IMR-90 (cell line): ENCODE measurements at regions not wholly inside any gene's neighbourhood (a gene's known extent, or its start where the extent isn't known, plus 50 kb on each side); places are given as distances from the start of the nearest gene placed in this dataset.

ENCODE experiments used
- ATAC-seq: fragments of 200-7000 bp; cut with Tn5 transposase; 2 replicates; pipeline ENCODE4 v1.9.1; 2020; ENCODE audit warnings: low read depth, mild to moderate bottlenecking, moderate library complexity
- BruUV-seq: library from RNA; stranded (reverse); fragments of 400-500 nt; replicated peaks from 2 replicates; lab custom pipeline; 2021; lab: Mats Ljungman, UMichigan
- CTCF ChIA-PET: fragments of 300-600 bp; formaldehyde crosslinking; extraction: SDS; loops from one replicate; lab custom pipeline; 2021; ENCODE audit warnings: antibody characterized with exemption; lab: Yijun Ruan, JAX
- POLR2A ChIA-PET: fragments of 300-600 bp; sonication (Branson Sonifier 250); formaldehyde crosslinking; loops from one replicate; lab custom pipeline; 2022; ENCODE audit warnings: antibody characterized with exemption; ENCODE audit not compliant: unreplicated experiment; lab: Charles Lee
- DNase-seq: peaks from one replicate; pipeline ENCODE4 v3.0.0; 2013
- H2AFZ ChIP-seq: replicated peaks from 2 replicates; pipeline ENCODE3; 2013; ENCODE audit warnings: low read length, mild to moderate bottlenecking; ENCODE audit not compliant: poor library complexity
- H2AK5ac ChIP-seq: 2 replicates; pipeline ENCODE4 v1.6.1; 2013; ENCODE audit warnings: low read depth, low read length, inconsistent platforms
- H2AK9ac ChIP-seq: replicated peaks from 2 replicates; pipeline ENCODE3; 2013; ENCODE audit warnings: mild to moderate bottlenecking, low read depth, low read length, moderate library complexity; ENCODE audit not compliant: poor library complexity
- H2BK120ac ChIP-seq: 2 replicates; pipeline ENCODE4 v1.6.1; 2013; ENCODE audit warnings: low read depth, low read length, inconsistent platforms
- H2BK15ac ChIP-seq: 3 replicates; pipeline ENCODE4 v1.6.1; 2013; ENCODE audit warnings: low read depth, low read length, inconsistent platforms
- H2BK20ac ChIP-seq: 2 replicates; pipeline ENCODE4 v1.6.1; 2013; ENCODE audit warnings: low read depth, mild to moderate bottlenecking, inconsistent platforms, low read length, moderate library complexity
- H2BK5ac ChIP-seq: 2 replicates; pipeline ENCODE4 v1.6.1; 2013; ENCODE audit warnings: mild to moderate bottlenecking, low read depth, low read length, inconsistent platforms; ENCODE audit not compliant: poor library complexity, severe bottlenecking
- H3K14ac ChIP-seq: replicated peaks from 2 replicates; pipeline ENCODE4 v1.6.1; 2013; ENCODE audit warnings: low read depth, low read length, inconsistent platforms
- H3K18ac ChIP-seq: 2 replicates; pipeline ENCODE4 v1.6.1; 2013; ENCODE audit warnings: low read depth, low read length, control low read depth
- H3K23ac ChIP-seq: 2 replicates; pipeline ENCODE4 v1.6.1; 2013; ENCODE audit warnings: low read depth, low read length, inconsistent platforms
- H3K27ac ChIP-seq: 2 replicates; pipeline ENCODE4 v1.5.1; 2013; ENCODE audit warnings: mild to moderate bottlenecking, control low read depth, low read length; ENCODE audit not compliant: insufficient read depth
- H3K27me3 ChIP-seq: 2 replicates; pipeline ENCODE4 v1.6.1; 2013; ENCODE audit warnings: low read length; ENCODE audit not compliant: control insufficient read depth, insufficient read depth
- H3K36me3 ChIP-seq: 2 replicates; pipeline ENCODE4 v1.6.1; 2013; ENCODE audit warnings: low read length, mixed read lengths; ENCODE audit not compliant: control insufficient read depth, insufficient read depth
- H3K4ac ChIP-seq: 2 replicates; pipeline ENCODE4 v1.6.1; 2013; ENCODE audit warnings: low read depth, low read length, inconsistent platforms
- H3K4me1 ChIP-seq: 2 replicates; pipeline ENCODE4 v1.6.1; 2013; ENCODE audit warnings: low read length, mixed read lengths; ENCODE audit not compliant: control insufficient read depth, insufficient read depth
- H3K4me2 ChIP-seq: 2 replicates; pipeline ENCODE4 v1.6.1; 2013; ENCODE audit warnings: low read depth, mild to moderate bottlenecking, control low read depth, low read length, moderate library complexity
- H3K4me3 ChIP-seq: 2 replicates; pipeline ENCODE4 v1.5.1; 2013; ENCODE audit warnings: low read depth, mild to moderate bottlenecking, control low read depth, low read length, moderate library complexity; ENCODE audit not compliant: insufficient read depth
- H3K56ac ChIP-seq: 2 replicates; pipeline ENCODE4 v1.6.1; 2013; ENCODE audit warnings: low read length, inconsistent platforms; ENCODE audit not compliant: insufficient read depth; ENCODE audit errors: extremely low read depth
- H3K79me1 ChIP-seq, 2 experiments: 2 replicates each; pipeline ENCODE4 v1.6.1; 2013; ENCODE audit warnings: low read length in 2 of 2, inconsistent platforms in 1 of 2, low read depth in 1 of 2
- H3K9ac ChIP-seq: 2 replicates; pipeline ENCODE4 v1.6.1; 2013; ENCODE audit warnings: low read depth, low read length, control low read depth
- H3K9me1 ChIP-seq: 2 replicates; pipeline ENCODE4 v1.6.1; 2013; ENCODE audit warnings: low read length, inconsistent platforms; ENCODE audit not compliant: insufficient read depth
- H3K9me3 ChIP-seq: 2 replicates; pipeline ENCODE4 v1.6.1; 2013; ENCODE audit warnings: low read length; ENCODE audit not compliant: control insufficient read depth, insufficient read depth
- H4K20me1 ChIP-seq: 2 replicates; pipeline ENCODE4 v1.6.1; 2013; ENCODE audit warnings: low read length, inconsistent platforms; ENCODE audit not compliant: insufficient read depth
- H4K5ac ChIP-seq: 2 replicates; pipeline ENCODE4 v1.6.1; 2013; ENCODE audit warnings: mild to moderate bottlenecking, low read depth, low read length, control low read depth
- H4K8ac ChIP-seq, 2 experiments: 2 replicates each; pipeline ENCODE4 v1.6.1; 2013; ENCODE audit warnings: low read depth in 2 of 2, low read length in 2 of 2, control low read depth in 1 of 2, inconsistent platforms in 1 of 2
- H4K91ac ChIP-seq: 2 replicates; pipeline ENCODE4 v1.6.1; 2013; ENCODE audit warnings: low read depth, low read length, inconsistent platforms; ENCODE audit not compliant: insufficient read depth
- BHLHE40 ChIP-seq: fragments of 150-350 bp; IDR thresholded peaks from 2 replicates; pipeline ENCODE4 v1.6.1; 2016; ENCODE audit warnings: mild to moderate bottlenecking, low read depth, low read length
- CEBPB ChIP-seq: IDR thresholded peaks from 2 replicates; pipeline ENCODE4 v1.6.1; 2012; ENCODE audit warnings: low read depth, low read length, improper control_type of control experiment
- CHD1 ChIP-seq: IDR thresholded peaks from 2 replicates; pipeline ENCODE4 v1.6.1; 2012; ENCODE audit warnings: low read depth, low read length, improper control_type of control experiment
- CTCF ChIP-seq: conservative IDR thresholded peaks from 2 replicates; pipeline ENCODE4 v1.5.1; 2012; ENCODE audit warnings: mild to moderate bottlenecking, low read depth, low read length, improper control_type of control experiment
- FOS ChIP-seq: fragments of 150-350 bp; IDR thresholded peaks from 2 replicates; pipeline ENCODE4 v1.6.1; 2016; ENCODE audit warnings: low read depth, low read length
- MAFK ChIP-seq: IDR thresholded peaks from 2 replicates; pipeline ENCODE4 v1.6.1; 2012; ENCODE audit warnings: low read depth, low read length, improper control_type of control experiment
- MAZ ChIP-seq: IDR thresholded peaks from 2 replicates; pipeline ENCODE4 v1.6.1; 2012; ENCODE audit warnings: low read depth, mild to moderate bottlenecking, low read length, improper control_type of control experiment, moderate library complexity, borderline replicate concordance
- NFE2L2 ChIP-seq: fragments of 150-350 bp; IDR thresholded peaks from 2 replicates; pipeline ENCODE4 v1.6.1; 2016; ENCODE audit warnings: low read depth, mild to moderate bottlenecking, low read length
- RAD21 ChIP-seq: IDR thresholded peaks from 2 replicates; pipeline ENCODE4 v1.6.1; 2012; ENCODE audit warnings: low read length, improper control_type of control experiment
- RCOR1 ChIP-seq: IDR thresholded peaks from 2 replicates; pipeline ENCODE4 v1.6.1; 2012; ENCODE audit warnings: mild to moderate bottlenecking, low read length, improper control_type of control experiment; ENCODE audit not compliant: insufficient replicate concordance
- RFX5 ChIP-seq: IDR thresholded peaks from 2 replicates; pipeline ENCODE4 v1.8.0; 2012; ENCODE audit warnings: low read depth, mild to moderate bottlenecking, low read length, moderate library complexity
- SMC3 ChIP-seq: fragments of 150-350 bp; IDR thresholded peaks from 2 replicates; pipeline ENCODE4 v1.6.1; 2016; ENCODE audit warnings: low read depth, mild to moderate bottlenecking, antibody characterized with exemption, low read length, moderate library complexity
- USF2 ChIP-seq: fragments of 150-350 bp; IDR thresholded peaks from 2 replicates; pipeline ENCODE4 v1.6.1; 2017; ENCODE audit warnings: mild to moderate bottlenecking, antibody characterized with exemption, low read length, low read depth
- WGBS, 2 experiments: methylation state at CpG; one replicate each; pipeline versions ENCODE4 v1.1.5 to v1.1.7; 2013; ENCODE audit warnings: missing lambda C conversion rate in 2 of 2; ENCODE audit not compliant: insufficient read length in 1 of 2; ENCODE audit errors: extremely low coverage in 2 of 2; 5-methylcytosine and 5-hydroxymethylcytosine counted together
- dilution Hi-C: fragments of 300-500 bp; cut with HindIII; formaldehyde crosslinking; loops from one replicate; pipeline ENCODE4 v1.14.3; 2018; ENCODE audit warnings: low sequenced_read_pairs; ENCODE audit not compliant: unreplicated experiment
- in situ Hi-C: fragments of 300-500 bp; cut with MboI; formaldehyde crosslinking; loops from 3 replicates; pipeline ENCODE4 v1.14.3; 2019; ENCODE audit warnings: low sequenced_read_pairs, inconsistent platforms, mixed read lengths
- intact Hi-C: fragments of 100-400 bp; cut with micrococcal nuclease; formaldehyde crosslinking; loops from 2 replicates; pipeline ENCODE4 v1.10.0; 2022
- TF ChIP-seq, protein P1 (sequence below): fragments of 150-350 bp; IDR thresholded peaks from 2 replicates; pipeline ENCODE4 v1.6.1; 2016; ENCODE audit warnings: low read depth, mild to moderate bottlenecking, low read length, moderate library complexity, borderline replicate concordance

GRCh38 chr20:51854921-51855320, 52.6 kb upstream of the SALL4 start:
- H3K4me1 ChIP-seq = no peaks in the 10 kb centered on the region
- H3K79me1 ChIP-seq = no peaks in the 10 kb centered on the region
- no peak overlapping the region for H4K5ac ChIP-seq
- H3K27me3 ChIP-seq = peaks cover 6% of the 10 kb centered on the region
- H2BK15ac ChIP-seq = no peak overlapping the region
- H2BK20ac ChIP-seq = no peak overlapping the region
- no peaks in the 10 kb centered on the region for H4K20me1 ChIP-seq
- DNase-seq (no peak), ATAC-seq (no peak)
- CTCF ChIA-PET = no interaction called here
- H3K4me3 ChIP-seq = no peak overlapping the region
- POLR2A ChIA-PET = interaction anchor here (0.6 kb wide), 1 partner anchor 20 kb away, joined by 23 read pairs; no protein-coding TSS in a partner anchor
- H2BK5ac ChIP-seq = no peak overlapping the region
- no peak overlapping the region for H3K4me2 ChIP-seq
- intact Hi-C loops = no loop called here
- no peak overlapping the region for H4K8ac ChIP-seq
- no peak overlapping the region for H3K9ac ChIP-seq
- H3K18ac ChIP-seq = no peak overlapping the region
- no peak overlapping the region for H2AFZ ChIP-seq
- no peak overlapping the region for H2BK120ac ChIP-seq
- no TSS peak for BruUV-seq
- H3K4ac ChIP-seq = no peak overlapping the region
- H3K9me3 ChIP-seq = no peaks in the 10 kb centered on the region
- in situ Hi-C loops = no loop called here
- no peak overlapping the region for H4K91ac ChIP-seq
- TF ChIP-seq RAD21 (no peak), NFE2L2 (no peak), MAFK (no peak), CEBPB (no peak), BHLHE40 (no peak), CHD1 (no peak), RFX5 (no peak), SMC3 (no peak), USF2 (no peak), CTCF (no peak), FOS (no peak), RCOR1 (no peak), MAZ (no peak)
- TF ChIP-seq, protein P1, sequence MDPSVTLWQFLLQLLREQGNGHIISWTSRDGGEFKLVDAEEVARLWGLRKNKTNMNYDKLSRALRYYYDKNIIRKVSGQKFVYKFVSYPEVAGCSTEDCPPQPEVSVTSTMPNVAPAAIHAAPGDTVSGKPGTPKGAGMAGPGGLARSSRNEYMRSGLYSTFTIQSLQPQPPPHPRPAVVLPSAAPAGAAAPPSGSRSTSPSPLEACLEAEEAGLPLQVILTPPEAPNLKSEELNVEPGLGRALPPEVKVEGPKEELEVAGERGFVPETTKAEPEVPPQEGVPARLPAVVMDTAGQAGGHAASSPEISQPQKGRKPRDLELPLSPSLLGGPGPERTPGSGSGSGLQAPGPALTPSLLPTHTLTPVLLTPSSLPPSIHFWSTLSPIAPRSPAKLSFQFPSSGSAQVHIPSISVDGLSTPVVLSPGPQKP = no peak
- no CpG with 5 or more reads among the region's 6 CpGs for WGBS, 2 experiments
- H3K9me1 ChIP-seq = no peaks in the 10 kb centered on the region
- no peak overlapping the region for H2AK9ac ChIP-seq
- H3K27ac ChIP-seq = no peak overlapping the region
- H3K56ac ChIP-seq = no peak overlapping the region
- dilution Hi-C loops = no loop called here
- no peak overlapping the region for H2AK5ac ChIP-seq
- no peaks in the 10 kb centered on the region for H3K36me3 ChIP-seq
- no peak overlapping the region for H3K23ac ChIP-seq
- H3K14ac ChIP-seq = no peak overlapping the region
